OCI-LY7 (cell line): ENCODE measurements at regions not wholly inside any gene's neighbourhood (a gene's known extent, or its start where the extent isn't known, plus 50 kb on each side); places are given as distances from the start of the nearest gene placed in this dataset.
A peak's percentile ranks its signal among the peaks of the same experiment; 100 is the strongest.

Source experiments
- BruUV-seq: library from RNA; stranded (reverse); fragments of 400-500 nt; replicated peaks from 2 replicates; lab custom pipeline; 2021; lab: Mats Ljungman, UMichigan
- CTCF ChIA-PET: fragments of 300-600 bp; sonication (Branson Sonifier 250); formaldehyde crosslinking; loops from one replicate; lab custom pipeline; 2022; ENCODE audit warnings: antibody characterized with exemption; ENCODE audit not compliant: unreplicated experiment; lab: Charles Lee
- POLR2A ChIA-PET: fragments of 300-600 bp; sonication (Branson Sonifier 250); formaldehyde crosslinking; loops from one replicate; lab custom pipeline; 2022; ENCODE audit warnings: antibody characterized with exemption; lab: Charles Lee
- DNase-seq: peaks from one replicate; pipeline ENCODE4 v3.0.0-alpha.2; 2015; ENCODE audit warnings: low spot score
- H2AFZ ChIP-seq: fragments of 200-600 bp; sonication (generic), shearing (Covaris generic); 2 replicates; pipeline ENCODE4 v1.6.1; 2014; ENCODE audit warnings: mild to moderate bottlenecking, antibody characterized with exemption, low read length, moderate library complexity
- H3K27ac ChIP-seq: fragments of 200-600 bp; sonication (generic); 2 replicates; pipeline ENCODE4 v1.5.1; 2014; ENCODE audit warnings: mixed run types, low read depth, mild to moderate bottlenecking, moderate library complexity, low read length, inconsistent platforms; ENCODE audit not compliant: poor library complexity, severe bottlenecking
- H3K36me3 ChIP-seq: fragments of 200-600 bp; sonication (generic); 2 replicates; pipeline ENCODE4 v1.6.1; 2014; ENCODE audit warnings: mild to moderate bottlenecking, antibody characterized with exemption, low read length, moderate library complexity, mixed read lengths; ENCODE audit not compliant: insufficient read depth
- H3K4me1 ChIP-seq: fragments of 200-600 bp; sonication (generic); 2 replicates; pipeline ENCODE4 v1.5.1; 2014; ENCODE audit warnings: mild to moderate bottlenecking, low read length; ENCODE audit not compliant: insufficient read depth, poor library complexity, severe bottlenecking
- H3K4me2 ChIP-seq: fragments of 200-600 bp; sonication (generic); 2 replicates; pipeline ENCODE4 v1.6.1; 2014; ENCODE audit warnings: mild to moderate bottlenecking, low read length
- H3K4me3 ChIP-seq: fragments of 200-600 bp; sonication (generic); 2 replicates; pipeline ENCODE4 v1.5.1; 2014; ENCODE audit warnings: mild to moderate bottlenecking, low read depth, low read length; ENCODE audit not compliant: poor library complexity, severe bottlenecking
- H3K79me2 ChIP-seq: fragments of 200-600 bp; sonication (generic); 2 replicates; pipeline ENCODE4 v1.6.1; 2016; ENCODE audit warnings: low read depth, mild to moderate bottlenecking, low read length, moderate library complexity, mixed read lengths; ENCODE audit not compliant: insufficient read depth
- H3K9me2 ChIP-seq: fragments of 200-600 bp; sonication (generic); 2 replicates; pipeline ENCODE4 v1.6.1; 2016; ENCODE audit warnings: mild to moderate bottlenecking, low read length, mixed read lengths; ENCODE audit not compliant: insufficient read depth
- H3K9me3 ChIP-seq: fragments of 200-600 bp; sonication (generic); 2 replicates; pipeline ENCODE4 v1.6.1; 2014; ENCODE audit warnings: mild to moderate bottlenecking, mixed run types, low read length, mixed read lengths
- H4K20me1 ChIP-seq: fragments of 200-600 bp; sonication (generic); 2 replicates; pipeline ENCODE4 v1.6.1; 2014; ENCODE audit warnings: mild to moderate bottlenecking, antibody characterized with exemption, low read length, moderate library complexity, mixed read lengths; ENCODE audit not compliant: insufficient read depth
- CTCF ChIP-seq: fragments of 200-600 bp; sonication (generic); conservative IDR thresholded peaks from 2 replicates; pipeline ENCODE4 v1.5.1; 2014; ENCODE audit warnings: mild to moderate bottlenecking, antibody characterized with exemption, low read length, moderate library complexity, mixed read lengths
- EZH2phosphoT487 ChIP-seq: fragments of 200-600 bp; sonication (generic); IDR thresholded peaks from 2 replicates; pipeline ENCODE4 v1.6.1; 2018; ENCODE audit warnings: low read depth, borderline replicate concordance, mild to moderate bottlenecking, mixed run types, antibody characterized with exemption, low read length, moderate library complexity, mixed read lengths
- intact Hi-C: fragments of 100-400 bp; cut with micrococcal nuclease; formaldehyde crosslinking; loops from one replicate; pipeline ENCODE4 v1.10.0; 2022; ENCODE audit not compliant: unreplicated experiment

- DNase-seq: no peak
- intact Hi-C loops: no loop called here
- CTCF ChIA-PET: no interaction called here
Measured at GRCh38 chr4:3668825-3669552, 97.2 kb upstream of the ADRA2C start.

DNA sequence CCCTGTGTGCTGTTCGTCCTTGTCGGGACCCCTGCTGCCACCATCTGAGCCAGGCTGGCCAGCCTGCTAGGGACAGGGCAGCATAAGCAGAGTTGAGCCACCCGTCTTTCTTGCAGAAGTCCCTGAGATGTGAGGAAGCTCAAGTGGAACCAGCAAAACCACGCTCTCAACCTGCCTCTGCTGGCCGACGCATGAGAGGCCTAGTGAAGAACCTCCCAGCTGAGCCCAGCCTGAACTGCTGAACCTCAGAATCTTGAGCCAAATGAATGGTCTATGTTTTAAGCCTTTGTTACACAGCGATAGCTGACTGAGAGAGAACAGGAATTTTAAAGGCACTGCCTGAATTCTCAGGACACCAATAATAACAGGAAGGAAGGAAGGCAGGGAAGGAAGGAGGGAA, 98.9 kb upstream of the ADRA2C start:
- H3K79me2 ChIP-seq: no peaks in the 10 kb centered on the region
- peaks cover 8% of the 10 kb centered on the region; the same call in 1 of the 2 replicates for H3K9me3 ChIP-seq
- ChIA-PET CTCF (interaction anchor here (0.6 kb wide), 1 partner anchor 47 kb away, joined by 4 read pairs; no protein-coding TSS in a partner anchor), POLR2A (interaction anchor here (0.6 kb wide), 1 partner anchor 1028 kb away, joined by 3 read pairs; no protein-coding TSS in a partner anchor)
- no TSS peak for BruUV-seq
- no peak overlapping the region for H2AFZ ChIP-seq
- no peak overlapping the region for H3K27ac ChIP-seq
- no peaks in the 10 kb centered on the region for H4K20me1 ChIP-seq
- H3K4me1 ChIP-seq: peaks cover 44% of the 10 kb centered on the region
- intact Hi-C loops: no loop called here
- H3K9me2 ChIP-seq: no peaks in the 10 kb centered on the region
- H3K4me3 ChIP-seq: no peak overlapping the region
- H3K4me2 ChIP-seq: no peak overlapping the region
- no peak for DNase-seq
- TF ChIP-seq EZH2phosphoT487 (no peak), CTCF (no peak)
- H3K36me3 ChIP-seq: no peaks in the 10 kb centered on the region; the same call in 1 of the 2 replicates

More at GRCh38 chr4:3668825-3669552, 97.2 kb upstream of the ADRA2C start:
- H3K79me2 ChIP-seq: no peaks in the 10 kb centered on the region
- H3K9me3 ChIP-seq: peaks cover 11% of the 10 kb centered on the region; the same call in 1 of the 2 replicates
- no peak overlapping the region for H2AFZ ChIP-seq
- no peak overlapping the region for H3K4me2 ChIP-seq
- H3K4me3 ChIP-seq: no peak overlapping the region
- H3K4me1 ChIP-seq: peaks cover 30% of the 10 kb centered on the region
- H3K9me2 ChIP-seq: no peaks in the 10 kb centered on the region
- no peaks in the 10 kb centered on the region; the same call in 1 of the 2 replicates for H3K36me3 ChIP-seq
- no peaks in the 10 kb centered on the region for H4K20me1 ChIP-seq
- H3K27ac ChIP-seq: no peak overlapping the region
- TF ChIP-seq EZH2phosphoT487: no peak
- no peak for TF ChIP-seq CTCF
- BruUV-seq: no TSS peak
- POLR2A ChIA-PET: no interaction called here

DNA sequence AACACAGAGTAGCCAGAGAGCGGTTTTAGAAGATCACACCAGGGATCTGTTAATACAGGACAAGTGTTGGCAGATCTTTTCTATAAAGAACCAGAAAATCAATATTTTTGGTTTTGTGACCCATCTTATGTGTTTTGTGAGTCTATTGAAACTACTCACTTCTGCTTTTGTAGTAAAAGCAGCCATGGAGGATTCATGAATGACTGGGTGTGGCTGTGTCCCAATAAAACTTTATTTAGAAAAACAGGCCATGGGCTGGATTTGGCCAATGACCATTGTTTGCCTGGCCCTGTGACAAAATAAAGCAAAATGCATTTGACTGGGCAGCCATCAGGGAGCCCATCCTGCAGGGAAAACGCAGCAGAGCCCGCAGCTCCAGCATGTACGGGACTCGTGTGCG, 99.9 kb upstream of the ADRA2C start:
- TF ChIP-seq CTCF (no peak), EZH2phosphoT487 (no peak)
- Histone ChIP-seq H2AFZ (peak overlapping the region; percentile 77), H3K27ac (peak overlapping the region; percentile 86), H3K4me3 (peak overlapping the region; percentile 12), H4K20me1 (no peaks in the 10 kb centered on the region), H3K36me3 (no peaks in the 10 kb centered on the region; the same call in 1 of the 2 replicates), H3K4me2 (peak overlapping the region; percentile 50), H3K79me2 (no peaks in the 10 kb centered on the region), H3K4me1 (peaks cover 48% of the 10 kb centered on the region), H3K9me3 (peaks cover 5% of the 10 kb centered on the region; the same call in 1 of the 2 replicates), H3K9me2 (no peaks in the 10 kb centered on the region)
- intact Hi-C loops: no loop called here
- peak; percentile 80 for DNase-seq
- BruUV-seq: no TSS peak
- POLR2A ChIA-PET: no interaction called here
- CTCF ChIA-PET: no interaction called here
